Activated CD4-positive, alpha-beta T cell treated with anti-CD3 and anti-CD28 coated beads for 36 hours (primary cell): ENCODE measurements at regions not wholly inside any gene's neighbourhood (a gene's known extent, or its start where the extent isn't known, plus 50 kb on each side); places are given as distances from the start of the nearest gene placed in this dataset.

ENCODE experiments used
- ATAC-seq: fragments of 200-7000 bp; cut with Tn5 transposase; one replicate; pipeline ENCODE4 v1.10.0; 2021; ENCODE audit warnings: mild to moderate bottlenecking, moderate library complexity
- CTCF ChIA-PET: fragments of 350-600 bp; sonication (Branson Sonifier 250); formaldehyde crosslinking; loops from one replicate; lab custom pipeline; 2021; ENCODE audit warnings: antibody characterized with exemption; lab: Charles Lee
- POLR2A ChIA-PET: fragments of 350-600 bp; sonication (Branson Sonifier 250); formaldehyde crosslinking; loops from one replicate; lab custom pipeline; 2021; ENCODE audit warnings: antibody characterized with exemption, inconsistent platforms; lab: Charles Lee
- DNase-seq: peaks from one replicate; pipeline ENCODE4 v3.0.0-alpha.2; 2020
- H3K27ac Mint-ChIP-seq: one replicate; pipeline ENCODE4 v1.8.0; 2021; ENCODE audit warnings: mixed read lengths
- H3K27me3 Mint-ChIP-seq: one replicate; pipeline ENCODE4 v1.8.0; 2021; ENCODE audit warnings: mixed read lengths
- H3K36me3 Mint-ChIP-seq: one replicate; pipeline ENCODE4 v1.8.0; 2021; ENCODE audit warnings: low read depth, mixed read lengths
- H3K4me1 Mint-ChIP-seq: one replicate; pipeline ENCODE4 v1.8.0; 2021; ENCODE audit warnings: mixed read lengths
- H3K4me3 Mint-ChIP-seq: one replicate; pipeline ENCODE4 v1.8.0; 2021; ENCODE audit warnings: mild to moderate bottlenecking, moderate library complexity, mixed read lengths
- H3K9me3 Mint-ChIP-seq: one replicate; pipeline ENCODE4 v1.8.0; 2021; ENCODE audit warnings: low read depth, mixed read lengths
- intact Hi-C, 2 experiments: fragments of 100-400 bp; cut with DNase I in 1 of 2; cut with micrococcal nuclease in 1 of 2; formaldehyde crosslinking; loops; one replicate each; pipeline versions ENCODE4 v1.14.2 to v1.15.1; 2022 to 2024; cut with DNase I, micrococcal nuclease

GRCh38 chr3:74534611-74535010 is 79.8 kb downstream of the CNTN3 start:
- ChIA-PET POLR2A (no interaction called here), CTCF (no interaction called here)
- H3K9me3 Mint-ChIP-seq, result peaks cover 15% of the 10 kb centered on the region

GRCh38 chr3:74532446-74532845 is 82.0 kb downstream of the CNTN3 start:
- ATAC-seq (no peak), DNase-seq (no peak)
- Mint-ChIP-seq H3K9me3 (peaks cover 13% of the 10 kb centered on the region), H3K27me3 (no peaks in the 10 kb centered on the region), H3K4me1 (no peaks in the 10 kb centered on the region), H3K27ac (no peak overlapping the region), H3K36me3 (no peaks in the 10 kb centered on the region), H3K4me3 (no peak overlapping the region)
- intact Hi-C loops, result no loop called here
- CTCF ChIA-PET, result no interaction called here
- POLR2A ChIA-PET, result no interaction called here

More at GRCh38 chr3:74534611-74535010, 79.8 kb downstream of the CNTN3 start:
- Mint-ChIP-seq H3K36me3 (no peaks in the 10 kb centered on the region), H3K4me3 (no peak overlapping the region), H3K27me3 (no peaks in the 10 kb centered on the region), H3K27ac (no peak overlapping the region), H3K4me1 (no peaks in the 10 kb centered on the region)
- intact Hi-C loops, result no loop called here
- no peak for ATAC-seq
- DNase-seq, result no peak

GRCh38 chr3:74531491-74531890 is 83.0 kb downstream of the CNTN3 start:
- Mint-ChIP-seq H3K36me3 (no peaks in the 10 kb centered on the region), H3K4me1 (no peaks in the 10 kb centered on the region), H3K9me3 (peaks cover 13% of the 10 kb centered on the region), H3K4me3 (no peak overlapping the region), H3K27me3 (no peaks in the 10 kb centered on the region), H3K27ac (no peak overlapping the region)
- ChIA-PET POLR2A (no interaction called here), CTCF (no interaction called here)
- ATAC-seq (no peak), DNase-seq (no peak)
- intact Hi-C loops, result no loop called here

GRCh38 chr3:74529145-74529544 is 85.3 kb downstream of the CNTN3 start:
- no peak for ATAC-seq
- ChIA-PET POLR2A (no interaction called here), CTCF (no interaction called here)
- H3K27me3 Mint-ChIP-seq, result no peaks in the 10 kb centered on the region
- peaks cover 11% of the 10 kb centered on the region for H3K9me3 Mint-ChIP-seq
- H3K4me1 Mint-ChIP-seq, result no peaks in the 10 kb centered on the region
- no peak for DNase-seq
- H3K36me3 Mint-ChIP-seq, result no peaks in the 10 kb centered on the region
- H3K27ac Mint-ChIP-seq, result no peak overlapping the region
- H3K4me3 Mint-ChIP-seq, result no peak overlapping the region
- intact Hi-C loops, result no loop called here

- H3K9me3 Mint-ChIP-seq, result peaks cover 11% of the 10 kb centered on the region
- no peaks in the 10 kb centered on the region for H3K4me1 Mint-ChIP-seq
- DNase-seq (no peak), ATAC-seq (no peak)
- no peak overlapping the region for H3K4me3 Mint-ChIP-seq
- intact Hi-C loops, result no loop called here
- no peaks in the 10 kb centered on the region for H3K27me3 Mint-ChIP-seq
- H3K36me3 Mint-ChIP-seq, result no peaks in the 10 kb centered on the region
- ChIA-PET POLR2A (no interaction called here), CTCF (no interaction called here)
- no peak overlapping the region for H3K27ac Mint-ChIP-seq
Observed at GRCh38 chr3:74527566-74527965, 86.9 kb downstream of the CNTN3 start.

GRCh38 chr3:74523811-74524210 is 90.6 kb downstream of the CNTN3 start:
- Mint-ChIP-seq H3K36me3 (no peaks in the 10 kb centered on the region), H3K27me3 (no peaks in the 10 kb centered on the region), H3K4me3 (no peak overlapping the region), H3K27ac (no peak overlapping the region), H3K9me3 (peaks cover 2% of the 10 kb centered on the region), H3K4me1 (no peaks in the 10 kb centered on the region)
- intact Hi-C loops, result no loop called here
- ATAC-seq (no peak), DNase-seq (no peak)
- CTCF ChIA-PET, result no interaction called here
- POLR2A ChIA-PET, result no interaction called here

- Mint-ChIP-seq H3K4me3 (no peak overlapping the region), H3K36me3 (no peaks in the 10 kb centered on the region), H3K27me3 (no peaks in the 10 kb centered on the region), H3K27ac (no peak overlapping the region), H3K4me1 (no peaks in the 10 kb centered on the region), H3K9me3 (peaks cover 2% of the 10 kb centered on the region)
- ATAC-seq (no peak), DNase-seq (no peak)
- CTCF ChIA-PET, result no interaction called here
- intact Hi-C loops, result no loop called here
- POLR2A ChIA-PET, result no interaction called here
Observed at GRCh38 chr3:74520895-74521294, 93.6 kb downstream of the CNTN3 start.

GRCh38 chr3:74518610-74519009 is 95.8 kb downstream of the CNTN3 start:
- no peak for DNase-seq
- intact Hi-C loops, result no loop called here
- H3K36me3 Mint-ChIP-seq, result no peaks in the 10 kb centered on the region
- H3K27ac Mint-ChIP-seq, result no peak overlapping the region
- no peak overlapping the region for H3K4me3 Mint-ChIP-seq
- H3K9me3 Mint-ChIP-seq, result peaks cover 2% of the 10 kb centered on the region
- CTCF ChIA-PET, result no interaction called here
- no peak for ATAC-seq
- no peaks in the 10 kb centered on the region for H3K27me3 Mint-ChIP-seq
- no peaks in the 10 kb centered on the region for H3K4me1 Mint-ChIP-seq
- POLR2A ChIA-PET, result no interaction called here

GRCh38 chr3:74516019-74516418 is 98.4 kb downstream of the CNTN3 start:
- no peaks in the 10 kb centered on the region for H3K4me1 Mint-ChIP-seq
- CTCF ChIA-PET, result no interaction called here

GRCh38 chr3:74515451-74515850 is 99.0 kb downstream of the CNTN3 start:
- ATAC-seq, result no peak
- Mint-ChIP-seq H3K27me3 (no peaks in the 10 kb centered on the region), H3K36me3 (no peaks in the 10 kb centered on the region), H3K9me3 (peaks cover 3% of the 10 kb centered on the region), H3K4me1 (no peaks in the 10 kb centered on the region), H3K4me3 (no peak overlapping the region), H3K27ac (no peak overlapping the region)
- no peak for DNase-seq
- CTCF ChIA-PET, result no interaction called here
- POLR2A ChIA-PET, result no interaction called here
- intact Hi-C loops, result no loop called here

More at GRCh38 chr3:74516019-74516418, 98.4 kb downstream of the CNTN3 start:
- H3K4me3 Mint-ChIP-seq, result no peak overlapping the region
- POLR2A ChIA-PET, result no interaction called here
- no peak for ATAC-seq
- intact Hi-C loops, result no loop called here
- no peaks in the 10 kb centered on the region for H3K27me3 Mint-ChIP-seq
- no peak for DNase-seq
- H3K9me3 Mint-ChIP-seq, result peaks cover 3% of the 10 kb centered on the region
- H3K27ac Mint-ChIP-seq, result no peak overlapping the region
- no peaks in the 10 kb centered on the region for H3K36me3 Mint-ChIP-seq

- Mint-ChIP-seq H3K27me3 (no peaks in the 10 kb centered on the region), H3K36me3 (no peaks in the 10 kb centered on the region), H3K4me1 (no peaks in the 10 kb centered on the region), H3K4me3 (no peak overlapping the region), H3K9me3 (peaks cover 3% of the 10 kb centered on the region), H3K27ac (no peak overlapping the region)
- no peak for DNase-seq
- ChIA-PET CTCF (no interaction called here), POLR2A (no interaction called here)
- ATAC-seq, result no peak
- intact Hi-C loops, result loop anchor here in 1 of 2 experiments (5.0 kb wide), 1 partner anchor 1096 kb away; no protein-coding TSS in a partner anchor
Observed at GRCh38 chr3:74511078-74511477, 103.4 kb downstream of the CNTN3 start.

GRCh38 chr3:74510261-74510818 is 104.1 kb downstream of the CNTN3 start:
- CTCF ChIA-PET, result no interaction called here
- no peaks in the 10 kb centered on the region for H3K27me3 Mint-ChIP-seq

More at GRCh38 chr3:74510261-74510818, 104.1 kb downstream of the CNTN3 start:
- Mint-ChIP-seq H3K4me1 (no peaks in the 10 kb centered on the region), H3K4me3 (no peak overlapping the region), H3K36me3 (no peaks in the 10 kb centered on the region), H3K27ac (no peak overlapping the region), H3K9me3 (peaks cover 3% of the 10 kb centered on the region)
- intact Hi-C loops, result loop anchor here in 1 of 2 experiments (5.0 kb wide), 1 partner anchor 1097 kb away; no protein-coding TSS in a partner anchor
- ATAC-seq, result no peak
- POLR2A ChIA-PET, result no interaction called here
- no peak for DNase-seq
